HG02588 (cell line): ENCODE measurements at regions not wholly inside any gene's neighbourhood (a gene's known extent, or its start where the extent isn't known, plus 50 kb on each side); places are given as distances from the start of the nearest gene placed in this dataset.

Source experiments
- ATAC-seq: cut with Tn5 transposase; IDR thresholded peaks from one replicate; pipeline ENCODE4 v1.9.1; 2021; ENCODE audit warnings: mild to moderate bottlenecking, moderate library complexity; ENCODE audit not compliant: unreplicated experiment

DNA sequence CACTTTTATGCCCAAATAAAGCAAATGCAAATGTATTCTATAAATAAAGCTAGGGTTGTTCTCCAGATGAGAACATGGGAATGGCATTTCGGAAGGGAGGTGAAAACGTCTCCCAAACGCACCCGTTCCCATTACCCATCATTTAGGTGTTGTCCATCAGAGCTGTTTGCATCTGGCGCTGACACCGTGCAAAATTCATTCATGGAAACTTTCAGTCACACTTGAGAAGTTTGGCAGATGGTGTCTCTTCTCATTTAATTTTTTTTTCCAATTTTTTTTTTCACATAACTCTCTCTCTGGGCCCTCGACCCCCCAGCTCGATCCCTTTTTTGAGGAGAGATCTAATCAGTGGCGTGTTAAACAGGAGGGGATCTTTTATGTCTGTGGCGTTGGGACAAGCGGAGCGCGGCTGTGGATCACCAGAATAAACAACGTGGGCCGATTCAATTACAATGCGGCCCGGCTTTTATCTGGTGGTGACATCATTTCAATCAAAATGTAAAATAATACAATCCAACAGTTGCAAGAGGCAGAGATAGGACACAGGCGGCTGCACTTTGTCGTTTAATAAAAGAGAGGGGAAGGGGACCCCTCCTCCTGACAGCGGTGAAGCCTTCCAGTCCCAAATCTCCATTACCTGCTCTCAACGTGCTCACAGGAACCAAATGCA is 246.1 kb upstream of the IRX4 start:
- ATAC-seq: no peak

GRCh38 chr5:2126512-2126911 is 243.8 kb upstream of the IRX4 start:
- no peak for ATAC-seq

- no peak for ATAC-seq
These were observed 243.2 kb upstream of the IRX4 start for GRCh38 chr5:2125901-2126265.

GRCh38 chr5:2125171-2125900 is 242.6 kb upstream of the IRX4 start:
- no peak for ATAC-seq

DNA sequence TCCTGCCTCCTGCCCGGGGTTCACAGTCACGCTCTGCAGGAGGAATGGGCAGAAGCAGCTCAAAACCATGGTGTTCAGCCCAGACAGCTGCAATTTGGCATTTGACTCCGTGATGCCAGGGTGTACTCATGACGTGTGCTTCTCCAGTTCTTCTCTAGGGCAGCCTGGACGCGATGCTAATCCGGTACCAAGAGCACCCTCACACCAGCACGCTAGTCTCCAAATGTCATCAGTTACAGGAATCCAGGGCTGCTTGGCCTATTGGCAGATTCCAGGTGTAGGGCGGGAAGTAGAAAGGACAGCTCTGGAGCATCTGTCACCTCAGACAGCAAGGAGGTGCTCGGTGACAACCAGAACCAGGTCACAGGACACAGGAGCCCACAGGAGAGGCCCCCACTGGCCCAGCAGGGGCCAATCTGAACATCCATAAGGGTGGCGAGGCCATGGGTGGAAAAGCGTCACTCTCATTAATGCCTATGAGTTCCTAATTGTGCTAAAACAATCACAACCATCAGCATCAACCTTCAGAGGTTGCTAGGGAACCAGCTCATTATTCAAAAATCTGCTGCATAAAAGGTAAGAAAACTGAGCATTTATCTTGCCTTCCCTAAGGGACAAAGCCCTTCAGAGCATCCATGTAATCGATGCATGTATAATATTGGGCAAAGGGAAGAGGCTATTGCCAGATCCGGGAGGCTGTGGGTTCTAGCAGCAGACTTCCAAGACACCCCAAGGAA is 241.9 kb upstream of the IRX4 start:
- ATAC-seq: no peak

- ATAC-seq: no peak
These were observed 241.1 kb upstream of the IRX4 start for GRCh38 chr5:2123874-2124273.

GRCh38 chr5:2120361-2120760 is 237.6 kb upstream of the IRX4 start:
- ATAC-seq: no peak

GRCh38 chr5:2119573-2119972 is 236.8 kb upstream of the IRX4 start:
- no peak for ATAC-seq

DNA sequence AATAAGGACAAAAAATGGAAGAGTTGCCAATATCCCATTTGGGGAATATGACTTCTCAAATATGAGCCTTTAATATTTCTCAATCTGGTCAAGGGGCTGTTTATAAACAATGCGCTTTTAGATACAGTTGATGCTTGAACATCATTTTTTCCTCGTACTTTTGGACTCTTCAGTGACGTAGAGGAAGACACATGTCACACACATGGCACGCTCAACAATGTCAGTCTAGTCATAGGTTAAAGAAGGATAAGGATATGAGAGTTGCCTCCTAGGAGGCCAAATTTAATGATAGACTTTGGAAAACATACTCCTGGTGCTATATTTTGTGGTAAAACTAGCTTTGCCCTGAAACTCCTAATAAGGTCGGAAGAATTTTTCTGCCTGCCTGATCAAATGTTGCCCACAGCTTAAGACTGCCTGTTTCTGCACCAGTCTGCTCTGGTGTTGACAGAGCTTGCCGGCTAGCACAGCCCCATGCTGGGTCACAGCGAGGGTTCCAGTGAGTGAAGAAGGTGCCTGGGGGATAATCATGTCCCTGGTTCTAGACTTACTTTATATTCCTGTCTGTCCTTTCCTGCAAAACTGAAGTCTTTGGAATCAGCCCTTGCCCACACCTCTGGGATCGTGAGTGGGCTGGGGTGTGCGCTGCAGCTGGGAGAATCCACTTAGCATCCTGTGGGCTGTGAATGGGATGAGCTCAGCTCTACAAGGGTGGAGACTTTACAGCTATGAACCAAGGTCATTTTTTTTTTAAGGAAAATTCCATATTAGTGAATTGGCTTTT is 230.8 kb upstream of the IRX4 start:
- no peak for ATAC-seq

GRCh38 chr5:2112173-2113025 is 229.7 kb upstream of the IRX4 start:
- no peak for ATAC-seq

DNA sequence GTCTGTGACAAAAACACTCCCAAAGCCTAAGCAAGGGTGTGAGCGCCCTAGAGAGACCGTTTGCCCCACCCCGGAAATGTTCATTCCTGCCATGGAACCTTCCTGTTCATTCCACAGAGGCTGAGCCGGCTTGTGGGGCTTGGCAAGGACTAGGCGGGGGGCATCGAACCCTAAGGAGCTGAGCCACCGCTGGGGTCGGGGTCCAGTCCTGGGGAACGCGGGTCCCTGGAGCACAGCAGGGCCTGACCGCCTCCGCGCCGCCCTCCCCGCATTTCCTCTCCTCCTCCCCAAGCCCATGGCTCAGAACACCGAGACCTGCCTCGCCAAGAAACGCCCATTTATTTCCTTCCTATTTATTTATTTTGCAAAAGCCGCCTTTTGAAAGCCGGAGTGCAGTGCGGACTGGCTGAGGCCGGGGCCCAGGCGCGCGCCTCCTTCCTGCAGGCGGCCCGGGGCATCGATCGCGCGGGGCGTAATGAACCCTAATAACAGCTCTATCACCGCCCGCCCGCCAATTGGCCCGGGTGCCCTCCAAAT is 228.9 kb upstream of the IRX4 start:
- no peak for ATAC-seq

DNA sequence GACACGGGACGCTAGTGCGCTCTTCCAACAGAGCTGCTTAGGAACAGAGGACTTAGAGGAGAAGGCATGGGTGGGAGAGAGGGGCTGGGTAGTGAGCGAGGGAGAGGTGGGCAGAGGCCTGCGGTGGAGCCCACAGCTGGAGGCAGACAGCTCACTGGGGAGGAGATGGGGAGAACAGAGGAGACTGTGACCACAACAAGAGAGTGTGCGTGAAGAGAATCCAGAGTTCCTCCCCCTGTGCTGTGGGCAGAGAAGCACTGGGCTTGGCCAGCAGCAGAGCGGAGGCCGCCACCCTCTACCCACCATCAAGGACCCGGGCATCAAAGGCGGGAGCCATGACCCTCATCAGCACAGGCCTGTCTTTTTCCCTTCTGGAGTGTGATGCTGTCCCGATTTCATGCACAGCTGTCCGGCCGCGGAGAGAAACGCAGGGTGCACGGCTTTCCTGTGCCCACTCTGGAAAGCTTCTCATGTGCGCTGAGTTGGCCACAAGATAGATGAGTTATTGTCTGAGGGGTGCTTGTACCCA is 228.3 kb upstream of the IRX4 start:
- ATAC-seq: no peak

DNA sequence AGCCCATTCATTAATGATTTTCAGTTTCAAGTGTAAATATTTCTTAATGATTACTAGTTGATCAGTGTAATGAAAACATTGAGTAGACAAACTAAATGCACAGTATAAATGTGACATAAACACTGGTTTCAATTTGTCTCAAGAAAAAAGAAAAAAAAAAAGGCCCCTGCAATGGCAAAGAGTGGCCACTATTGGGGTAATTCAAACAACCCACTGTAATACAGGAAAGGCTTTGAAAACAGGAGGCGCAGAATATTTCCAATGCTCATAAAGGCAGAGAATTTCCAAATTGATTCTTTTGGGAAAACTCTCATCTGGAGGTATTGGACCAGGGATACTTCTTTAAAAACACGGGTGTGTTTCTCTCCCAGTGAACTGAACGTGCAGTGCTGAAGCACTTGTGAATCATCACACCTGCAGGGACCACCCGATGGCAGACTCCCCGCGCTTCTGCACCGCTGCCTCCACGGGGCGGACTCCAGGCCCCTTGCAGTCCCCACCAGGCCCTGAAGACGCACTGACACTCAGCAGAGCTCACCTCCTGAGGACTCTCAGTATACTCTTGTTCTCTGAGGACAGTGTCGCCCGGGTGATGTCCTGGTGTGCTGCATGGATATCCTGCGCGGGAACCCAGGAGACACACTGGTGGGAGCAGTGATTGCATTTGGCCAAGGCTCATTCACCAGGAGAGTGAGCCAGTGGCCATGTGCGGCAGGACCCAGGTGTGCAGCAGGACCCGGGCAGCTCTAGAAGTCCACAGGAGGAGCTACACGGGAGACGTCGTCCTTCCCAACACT is 227.6 kb upstream of the IRX4 start:
- ATAC-seq: no peak

- ATAC-seq: no peak
These were observed 226.8 kb upstream of the IRX4 start for GRCh38 chr5:2109566-2109965.

- ATAC-seq: no peak
These were observed 224.0 kb upstream of the IRX4 start for GRCh38 chr5:2106721-2107120.

DNA sequence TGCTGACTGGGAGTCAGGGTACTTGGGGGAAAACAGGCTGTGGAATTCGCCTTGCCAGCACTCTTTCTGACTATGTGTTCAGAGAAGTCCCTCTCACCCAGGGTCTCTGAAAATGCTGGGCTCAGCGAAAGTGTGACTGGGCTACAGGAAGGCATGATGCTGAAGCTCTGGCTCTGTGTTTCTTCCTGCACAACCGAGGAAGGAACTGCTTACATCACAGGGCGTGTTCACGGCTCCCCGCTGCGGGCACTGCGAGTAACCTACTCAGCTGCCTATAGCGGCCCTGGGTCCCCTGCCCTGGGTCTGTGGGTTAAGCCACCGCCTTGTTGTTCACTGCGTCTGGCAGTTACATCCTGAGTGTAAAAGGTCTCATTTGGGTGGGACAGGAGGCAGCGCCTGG is 222.4 kb upstream of the IRX4 start:
- no peak for ATAC-seq

- no peak for ATAC-seq
These were observed 221.2 kb upstream of the IRX4 start for GRCh38 chr5:2103940-2104339.

GRCh38 chr5:2102819-2103776 is 220.4 kb upstream of the IRX4 start:
- no peak for ATAC-seq
